ENCODE measurements at regions not wholly inside any gene's neighbourhood (a gene's known extent, or its start where the extent isn't known, plus 50 kb on each side); places are given as distances from the start of the nearest gene placed in this dataset.

GRCh38 chr4:115418635-115419396 is 305.4 kb upstream of the NDST4 start:
- no peaks in the 10 kb centered on the region for H3K4me1 ChIP-seq (ENCODE audit: control insufficient read depth, extremely low read depth, insufficient read depth, low read length)
- no peaks in the 10 kb centered on the region for H3K79me2 ChIP-seq (ENCODE audit: control insufficient read depth, insufficient read depth, low read length)
- no peaks in the 10 kb centered on the region for H3K27me3 ChIP-seq (ENCODE audit: control insufficient read depth, insufficient read depth, low read length)
- H3K27ac ChIP-seq (ENCODE audit: insufficient read depth, low read length): no peak overlapping the region
- no peak overlapping the region for H3K4me2 ChIP-seq (ENCODE audit: extremely low read depth, insufficient read depth, low read length)
- no peak overlapping the region for H2AFZ ChIP-seq (ENCODE audit: low read length)
- no peaks in the 10 kb centered on the region for H3K36me3 ChIP-seq (ENCODE audit: control insufficient read depth, insufficient read depth, low read length)
- no peaks in the 10 kb centered on the region for H3K9me3 ChIP-seq (ENCODE audit: control insufficient read depth, insufficient read depth, low read depth, low read length)
- H4K20me1 ChIP-seq (ENCODE audit: control insufficient read depth, extremely low read depth, insufficient read depth, low read length): no peaks in the 10 kb centered on the region
- H3K4me3 ChIP-seq (replicated peaks in 1 of 4; ENCODE audit: control extremely low read depth in 1 of 4, insufficient read depth in 1 of 4, low read depth in 3 of 4, low read length in 4 of 4): no peak overlapping the region
- no peak for TF ChIP-seq EZH2 (IDR thresholded peaks at IDR 0.05; ENCODE audit: low read length, missing control alignments)
- no peak for TF ChIP-seq CTCF (conservative IDR thresholded peaks at IDR 0.05 in 1 of 2, IDR thresholded peaks at IDR 0.05 in 1 of 2; ENCODE audit: low read depth in 1 of 2, low read length in 2 of 2)
- H3K9ac ChIP-seq (ENCODE audit: insufficient read depth, low read length): no peak overlapping the region
- no peak for DNase-seq (ENCODE audit: low read depth in 2 of 2)

GRCh38 chr4:115396034-115396433 is 282.6 kb upstream of the NDST4 start:
- DNase-seq (ENCODE audit: low read depth in 2 of 2): no peak
- Histone ChIP-seq H3K36me3 (ENCODE audit: control insufficient read depth, insufficient read depth, low read length) (no peaks in the 10 kb centered on the region), H3K27ac (ENCODE audit: insufficient read depth, low read length) (no peak overlapping the region), H3K27me3 (ENCODE audit: control insufficient read depth, insufficient read depth, low read length) (no peaks in the 10 kb centered on the region), H3K9ac (ENCODE audit: insufficient read depth, low read length) (no peak overlapping the region), H3K4me1 (ENCODE audit: control insufficient read depth, extremely low read depth, insufficient read depth, low read length) (no peaks in the 10 kb centered on the region), H3K9me3 (ENCODE audit: control insufficient read depth, insufficient read depth, low read depth, low read length) (no peaks in the 10 kb centered on the region), H3K4me2 (ENCODE audit: extremely low read depth, insufficient read depth, low read length) (no peak overlapping the region), H2AFZ (ENCODE audit: low read length) (no peak overlapping the region), H4K20me1 (ENCODE audit: control insufficient read depth, extremely low read depth, insufficient read depth, low read length) (no peaks in the 10 kb centered on the region), H3K4me3 (replicated peaks in 1 of 4; ENCODE audit: control extremely low read depth in 1 of 4, insufficient read depth in 1 of 4, low read depth in 3 of 4, low read length in 4 of 4) (no peak overlapping the region), H3K79me2 (ENCODE audit: control insufficient read depth, insufficient read depth, low read length) (no peaks in the 10 kb centered on the region)
- TF ChIP-seq CTCF (conservative IDR thresholded peaks at IDR 0.05 in 1 of 2, IDR thresholded peaks at IDR 0.05 in 1 of 2; ENCODE audit: low read depth in 1 of 2, low read length in 2 of 2): no peak
- TF ChIP-seq EZH2 (IDR thresholded peaks at IDR 0.05; ENCODE audit: low read length, missing control alignments): no peak

- DNase-seq (ENCODE audit: low read depth in 2 of 2): no peak
- no peak for TF ChIP-seq EZH2 (IDR thresholded peaks at IDR 0.05; ENCODE audit: low read length, missing control alignments)
- no peak for TF ChIP-seq CTCF (conservative IDR thresholded peaks at IDR 0.05 in 1 of 2, IDR thresholded peaks at IDR 0.05 in 1 of 2; ENCODE audit: low read depth in 1 of 2, low read length in 2 of 2)
- H3K4me2 ChIP-seq (ENCODE audit: extremely low read depth, insufficient read depth, low read length): no peak overlapping the region
- H3K36me3 ChIP-seq (ENCODE audit: control insufficient read depth, insufficient read depth, low read length): no peaks in the 10 kb centered on the region
- no peak overlapping the region for H2AFZ ChIP-seq (ENCODE audit: low read length)
- no peak overlapping the region for H3K27ac ChIP-seq (ENCODE audit: insufficient read depth, low read length)
- H3K79me2 ChIP-seq (ENCODE audit: control insufficient read depth, insufficient read depth, low read length): no peaks in the 10 kb centered on the region
- H3K9ac ChIP-seq (ENCODE audit: insufficient read depth, low read length): no peak overlapping the region
- H3K27me3 ChIP-seq (ENCODE audit: control insufficient read depth, insufficient read depth, low read length): no peaks in the 10 kb centered on the region
- no peaks in the 10 kb centered on the region for H3K4me1 ChIP-seq (ENCODE audit: control insufficient read depth, extremely low read depth, insufficient read depth, low read length)
- H4K20me1 ChIP-seq (ENCODE audit: control insufficient read depth, extremely low read depth, insufficient read depth, low read length): no peaks in the 10 kb centered on the region
- no peak overlapping the region for H3K4me3 ChIP-seq (replicated peaks in 1 of 4; ENCODE audit: control extremely low read depth in 1 of 4, insufficient read depth in 1 of 4, low read depth in 3 of 4, low read length in 4 of 4)
- H3K9me3 ChIP-seq (ENCODE audit: control insufficient read depth, insufficient read depth, low read depth, low read length): no peaks in the 10 kb centered on the region
Measured at GRCh38 chr4:115376866-115377265, 263.4 kb upstream of the NDST4 start.
